ENCODE measurements at regions not wholly inside any gene's neighbourhood (a gene's known extent, or its start where the extent isn't known, plus 50 kb on each side); places are given as distances from the start of the nearest gene placed in this dataset.

DNA sequence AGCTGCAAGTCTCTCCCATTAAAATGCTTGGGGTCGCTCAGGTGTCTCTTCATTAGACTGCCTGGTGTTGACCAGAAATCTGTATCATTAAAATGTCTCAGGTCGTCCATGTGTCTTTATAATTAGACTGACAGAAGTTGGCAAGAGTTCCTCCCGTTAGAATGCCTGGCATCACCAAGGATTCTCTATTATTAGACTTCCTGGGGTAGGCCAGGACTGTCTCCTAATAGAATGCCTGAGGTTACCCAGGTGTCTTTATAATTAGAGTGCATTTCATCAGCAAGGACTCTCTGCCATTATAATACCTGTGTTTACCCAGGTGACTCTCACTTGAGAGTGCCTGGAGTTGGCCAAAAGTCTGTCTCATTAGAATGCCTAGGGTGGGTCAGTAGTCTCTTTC lies 1537.2 kb downstream of the UQCRFS1 start:
- Histone ChIP-seq H3K9me3 (ENCODE audit: low read length) (no peaks in the 10 kb centered on the region), H3K27me3 (ENCODE audit: control insufficient read depth in 1 of 2, insufficient read depth in 2 of 2, low read length in 2 of 2) (no peaks in the 10 kb centered on the region), H3K36me3 (ENCODE audit: insufficient read depth, low read length) (no peaks in the 10 kb centered on the region), H3K4me3 (ENCODE audit: low read depth in 1 of 2, low read length in 2 of 2) (no peak overlapping the region), H3K4me1 (ENCODE audit: insufficient read depth, low read length) (no peaks in the 10 kb centered on the region), H3K9ac (ENCODE audit: low read length) (no peak overlapping the region), H3K27ac (ENCODE audit: low read depth, low read length) (no peak overlapping the region)

DNA sequence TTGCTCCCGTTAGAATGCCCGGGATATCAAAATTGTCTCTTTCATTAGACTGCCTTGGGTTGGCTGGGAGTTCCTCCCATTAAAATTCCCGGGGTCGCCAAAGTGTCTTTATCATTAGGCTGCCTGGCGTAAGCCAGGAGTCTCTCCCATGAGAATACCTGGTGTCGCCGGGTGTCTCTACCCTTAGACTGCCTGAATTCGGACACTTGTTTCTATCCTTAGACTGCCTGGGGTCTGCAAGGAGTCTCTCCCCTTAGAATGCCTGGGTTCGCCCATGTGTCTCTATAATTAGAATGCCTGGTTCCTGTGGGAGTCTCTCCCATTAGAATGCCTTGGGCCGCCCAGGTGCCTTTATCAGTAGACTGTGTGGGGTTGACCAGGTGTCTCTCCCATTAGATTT lies 1538.2 kb downstream of the UQCRFS1 start:
- Histone ChIP-seq H3K9me3 (ENCODE audit: low read length) (no peaks in the 10 kb centered on the region), H3K4me3 (ENCODE audit: low read depth in 1 of 2, low read length in 2 of 2) (no peak overlapping the region), H3K27ac (ENCODE audit: low read depth, low read length) (no peak overlapping the region), H3K9ac (ENCODE audit: low read length) (no peak overlapping the region), H3K4me1 (ENCODE audit: insufficient read depth, low read length) (no peaks in the 10 kb centered on the region), H3K27me3 (ENCODE audit: control insufficient read depth in 1 of 2, insufficient read depth in 2 of 2, low read length in 2 of 2) (no peaks in the 10 kb centered on the region), H3K36me3 (ENCODE audit: insufficient read depth, low read length) (no peaks in the 10 kb centered on the region)

DNA sequence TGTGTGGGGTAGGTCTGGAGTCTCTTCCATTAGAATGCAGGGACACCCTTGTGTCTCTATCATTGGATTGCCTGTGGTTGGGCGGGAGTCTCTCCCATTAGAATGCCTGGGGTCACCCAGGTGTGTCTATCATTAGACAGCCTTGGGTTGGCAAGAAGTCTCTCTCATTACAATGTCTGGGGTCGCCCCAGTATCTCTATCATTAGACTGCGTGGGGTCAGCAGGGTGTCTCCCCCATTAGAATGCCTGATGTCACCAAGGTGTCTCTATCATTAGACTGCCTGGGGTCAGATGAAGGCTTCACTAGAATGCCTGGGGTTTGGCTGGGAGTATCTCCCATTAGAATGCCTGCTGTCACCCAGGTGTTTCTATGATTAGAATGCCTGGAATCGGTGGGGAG lies 1539.0 kb downstream of the UQCRFS1 start:
- Histone ChIP-seq H3K4me3 (ENCODE audit: low read depth in 1 of 2, low read length in 2 of 2) (no peak overlapping the region), H3K27ac (ENCODE audit: low read depth, low read length) (no peak overlapping the region), H3K9ac (ENCODE audit: low read length) (no peak overlapping the region), H3K36me3 (ENCODE audit: insufficient read depth, low read length) (no peaks in the 10 kb centered on the region), H3K4me1 (ENCODE audit: insufficient read depth, low read length) (no peaks in the 10 kb centered on the region), H3K27me3 (ENCODE audit: control insufficient read depth in 1 of 2, insufficient read depth in 2 of 2, low read length in 2 of 2) (no peaks in the 10 kb centered on the region), H3K9me3 (ENCODE audit: low read length) (no peaks in the 10 kb centered on the region)

- Histone ChIP-seq H3K9me3 (ENCODE audit: low read length) (no peaks in the 10 kb centered on the region), H3K36me3 (ENCODE audit: insufficient read depth, low read length) (no peaks in the 10 kb centered on the region), H3K4me1 (ENCODE audit: insufficient read depth, low read length) (no peaks in the 10 kb centered on the region), H3K27ac (ENCODE audit: low read depth, low read length) (no peak overlapping the region), H3K27me3 (ENCODE audit: control insufficient read depth in 1 of 2, insufficient read depth in 2 of 2, low read length in 2 of 2) (no peaks in the 10 kb centered on the region), H3K9ac (ENCODE audit: low read length) (no peak overlapping the region), H3K4me3 (ENCODE audit: low read depth in 1 of 2, low read length in 2 of 2) (no peak overlapping the region)
Observed at GRCh38 chr19:27672309-27673047, 1540.5 kb downstream of the UQCRFS1 start.

GRCh38 chr19:27671876-27672275 lies 1541.1 kb downstream of the UQCRFS1 start:
- H3K36me3 ChIP-seq (ENCODE audit: insufficient read depth, low read length): no peaks in the 10 kb centered on the region

GRCh38 chr19:27660428-27660827 lies 1552.5 kb downstream of the UQCRFS1 start:
- no peaks in the 10 kb centered on the region for H3K36me3 ChIP-seq (ENCODE audit: insufficient read depth, low read length)
- no peaks in the 10 kb centered on the region for H3K4me1 ChIP-seq (ENCODE audit: insufficient read depth, low read length)
- H3K4me3 ChIP-seq (ENCODE audit: low read depth in 1 of 2, low read length in 2 of 2): no peak overlapping the region
- H3K9me3 ChIP-seq (ENCODE audit: low read length): no peaks in the 10 kb centered on the region
- no peak overlapping the region for H3K27ac ChIP-seq (ENCODE audit: low read depth, low read length)
- no peak overlapping the region for H3K9ac ChIP-seq (ENCODE audit: low read length)
- H3K27me3 ChIP-seq (ENCODE audit: control insufficient read depth in 1 of 2, insufficient read depth in 2 of 2, low read length in 2 of 2): no peaks in the 10 kb centered on the region

More at GRCh38 chr19:27671876-27672275, 1541.1 kb downstream of the UQCRFS1 start:
- H3K4me3 ChIP-seq (ENCODE audit: low read depth in 1 of 2, low read length in 2 of 2): no peak overlapping the region
- H3K27me3 ChIP-seq (ENCODE audit: control insufficient read depth in 1 of 2, insufficient read depth in 2 of 2, low read length in 2 of 2): no peaks in the 10 kb centered on the region
- H3K9me3 ChIP-seq (ENCODE audit: low read length): no peaks in the 10 kb centered on the region
- no peaks in the 10 kb centered on the region for H3K4me1 ChIP-seq (ENCODE audit: insufficient read depth, low read length)
- no peak overlapping the region for H3K27ac ChIP-seq (ENCODE audit: low read depth, low read length)
- no peak overlapping the region for H3K9ac ChIP-seq (ENCODE audit: low read length)

DNA sequence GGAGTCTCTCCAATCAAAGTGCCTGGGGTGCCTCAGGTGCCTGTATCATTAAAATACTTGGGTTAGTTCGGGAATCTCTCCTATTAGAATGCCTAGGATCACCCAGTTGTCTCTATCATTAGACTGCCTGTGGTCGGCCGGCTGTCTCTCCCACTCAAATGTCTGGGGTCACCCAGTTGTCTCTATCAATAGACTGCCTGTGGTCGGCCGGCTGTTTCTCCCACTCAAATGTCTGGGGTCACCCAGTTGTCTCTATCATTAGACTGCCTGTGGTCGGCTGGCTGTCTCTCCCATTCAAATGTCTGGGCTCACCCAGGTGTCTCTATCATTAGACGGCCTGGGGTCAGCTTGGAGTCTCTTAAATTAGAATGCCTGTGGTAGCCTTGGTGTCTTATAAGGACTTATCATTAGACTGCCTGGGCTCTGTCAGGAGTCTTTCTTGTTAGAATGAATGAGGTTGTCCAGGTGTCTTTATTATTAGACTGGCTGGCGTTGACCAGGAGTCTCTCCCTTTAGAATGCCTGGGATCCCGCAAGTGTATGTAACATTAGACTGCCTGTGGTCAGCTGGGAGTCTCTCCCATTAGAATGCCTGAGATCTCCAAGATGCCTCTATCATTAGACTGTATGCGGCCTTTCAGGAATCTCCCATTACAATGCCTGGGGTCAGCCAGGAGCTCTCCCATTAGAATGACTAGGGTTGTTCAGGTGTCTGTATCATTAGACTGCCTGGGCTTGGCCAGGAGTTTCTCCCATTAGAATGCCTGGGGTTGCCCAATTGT lies 1555.5 kb downstream of the UQCRFS1 start:
- Histone ChIP-seq H3K9ac (ENCODE audit: low read length) (no peak overlapping the region), H3K27ac (ENCODE audit: low read depth, low read length) (no peak overlapping the region), H3K36me3 (ENCODE audit: insufficient read depth, low read length) (no peaks in the 10 kb centered on the region), H3K9me3 (ENCODE audit: low read length) (no peaks in the 10 kb centered on the region), H3K4me3 (ENCODE audit: low read depth in 1 of 2, low read length in 2 of 2) (no peak overlapping the region), H3K27me3 (ENCODE audit: control insufficient read depth in 1 of 2, insufficient read depth in 2 of 2, low read length in 2 of 2) (no peaks in the 10 kb centered on the region), H3K4me1 (ENCODE audit: insufficient read depth, low read length) (no peaks in the 10 kb centered on the region)

- Histone ChIP-seq H3K4me3 (ENCODE audit: low read depth in 1 of 2, low read length in 2 of 2) (no peak overlapping the region), H3K9ac (ENCODE audit: low read length) (no peak overlapping the region), H3K9me3 (ENCODE audit: low read length) (no peaks in the 10 kb centered on the region), H3K4me1 (ENCODE audit: insufficient read depth, low read length) (no peaks in the 10 kb centered on the region), H3K27me3 (ENCODE audit: control insufficient read depth in 1 of 2, insufficient read depth in 2 of 2, low read length in 2 of 2) (no peaks in the 10 kb centered on the region), H3K36me3 (ENCODE audit: insufficient read depth, low read length) (no peaks in the 10 kb centered on the region), H3K27ac (ENCODE audit: low read depth, low read length) (no peak overlapping the region)
Observed at GRCh38 chr19:27654266-27654990, 1558.5 kb downstream of the UQCRFS1 start.

DNA sequence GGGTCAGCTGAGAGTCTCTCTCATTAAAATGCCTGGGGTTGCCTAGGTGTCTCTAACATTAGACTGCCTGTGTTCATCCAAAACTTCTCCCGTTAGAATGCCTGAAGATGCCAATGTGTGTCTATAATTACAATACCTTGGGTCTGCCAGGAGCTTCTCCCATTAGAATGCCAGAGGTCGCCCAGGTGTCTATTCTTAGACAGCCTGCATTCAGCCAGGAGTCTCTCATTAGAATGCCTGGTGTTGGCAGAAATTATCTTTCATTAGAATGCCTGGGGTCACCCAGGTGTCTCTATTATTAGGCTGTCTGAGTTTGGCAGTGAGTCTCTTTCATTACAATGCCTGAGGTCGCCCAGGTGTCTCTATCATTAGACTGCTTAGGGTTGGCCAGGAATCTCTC lies 1560.2 kb downstream of the UQCRFS1 start:
- H3K9me3 ChIP-seq (ENCODE audit: low read length): no peaks in the 10 kb centered on the region
- H3K4me1 ChIP-seq (ENCODE audit: insufficient read depth, low read length): no peaks in the 10 kb centered on the region

DNA sequence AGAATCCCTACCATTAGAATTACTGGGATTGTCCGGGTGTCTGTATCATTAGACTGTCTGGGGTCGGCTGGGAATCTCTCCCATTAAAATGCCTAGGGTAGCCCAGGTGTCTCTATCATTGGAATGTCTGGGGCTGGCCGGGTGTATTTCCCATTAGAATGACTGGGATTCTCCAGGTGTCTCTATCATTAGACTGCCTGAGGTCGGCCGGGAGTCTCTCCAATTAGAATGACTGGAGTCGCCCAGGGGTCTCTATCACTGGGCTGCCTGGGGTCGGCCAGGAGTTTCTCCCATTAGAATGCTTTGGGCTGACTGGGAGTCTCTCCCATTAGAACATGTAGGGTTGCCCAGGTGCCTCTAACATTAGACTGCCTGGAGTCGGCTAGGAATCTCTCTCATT lies 1560.7 kb downstream of the UQCRFS1 start:
- no peak overlapping the region for H3K27ac ChIP-seq (ENCODE audit: low read depth, low read length)
- H3K9me3 ChIP-seq (ENCODE audit: low read length): no peaks in the 10 kb centered on the region
- H3K27me3 ChIP-seq (ENCODE audit: control insufficient read depth in 1 of 2, insufficient read depth in 2 of 2, low read length in 2 of 2): no peaks in the 10 kb centered on the region
- H3K36me3 ChIP-seq (ENCODE audit: insufficient read depth, low read length): no peaks in the 10 kb centered on the region
- H3K4me3 ChIP-seq (ENCODE audit: low read depth in 1 of 2, low read length in 2 of 2): no peak overlapping the region
- H3K9ac ChIP-seq (ENCODE audit: low read length): no peak overlapping the region
- no peaks in the 10 kb centered on the region for H3K4me1 ChIP-seq (ENCODE audit: insufficient read depth, low read length)

More for the DNA sequence above, 1560.2 kb downstream of the UQCRFS1 start:
- Histone ChIP-seq H3K9ac (ENCODE audit: low read length) (no peak overlapping the region), H3K36me3 (ENCODE audit: insufficient read depth, low read length) (no peaks in the 10 kb centered on the region), H3K27me3 (ENCODE audit: control insufficient read depth in 1 of 2, insufficient read depth in 2 of 2, low read length in 2 of 2) (no peaks in the 10 kb centered on the region), H3K27ac (ENCODE audit: low read depth, low read length) (no peak overlapping the region), H3K4me3 (ENCODE audit: low read depth in 1 of 2, low read length in 2 of 2) (no peak overlapping the region)

GRCh38 chr19:27647423-27647822 lies 1565.5 kb downstream of the UQCRFS1 start:
- Histone ChIP-seq H3K9ac (ENCODE audit: low read length) (no peak overlapping the region), H3K4me3 (ENCODE audit: low read depth in 1 of 2, low read length in 2 of 2) (no peak overlapping the region), H3K27ac (ENCODE audit: low read depth, low read length) (no peak overlapping the region), H3K4me1 (ENCODE audit: insufficient read depth, low read length) (no peaks in the 10 kb centered on the region), H3K36me3 (ENCODE audit: insufficient read depth, low read length) (no peaks in the 10 kb centered on the region), H3K9me3 (ENCODE audit: low read length) (no peaks in the 10 kb centered on the region), H3K27me3 (ENCODE audit: control insufficient read depth in 1 of 2, insufficient read depth in 2 of 2, low read length in 2 of 2) (no peaks in the 10 kb centered on the region)
